HG03159 (cell line): ENCODE measurements at regions not wholly inside any gene's neighbourhood (a gene's known extent, or its start where the extent isn't known, plus 50 kb on each side); places are given as distances from the start of the nearest gene placed in this dataset.

ENCODE experiments used
- ATAC-seq: cut with Tn5 transposase; IDR thresholded peaks from one replicate; pipeline ENCODE4 v1.9.1; 2021; ENCODE audit warnings: mild to moderate bottlenecking, moderate library complexity; ENCODE audit not compliant: unreplicated experiment

- ATAC-seq, result no peak
Observed at GRCh38 chr4:127080141-127080540, 552.6 kb upstream of the INTU start.

- ATAC-seq, result no peak
Observed at GRCh38 chr4:127081041-127081440, 551.7 kb upstream of the INTU start.

GRCh38 chr4:127082986-127083385 is 549.8 kb upstream of the INTU start:
- ATAC-seq, result no peak

GRCh38 chr4:127084666-127085065 is 548.1 kb upstream of the INTU start:
- no peak for ATAC-seq

GRCh38 chr4:127097061-127097460 is 535.7 kb upstream of the INTU start:
- ATAC-seq, result no peak

GRCh38 chr4:127102361-127102760 is 530.4 kb upstream of the INTU start:
- no peak for ATAC-seq

- no peak for ATAC-seq
Observed at GRCh38 chr4:127103681-127104115, 529.1 kb upstream of the INTU start.

GRCh38 chr4:127113844-127114362 is 518.9 kb upstream of the INTU start:
- ATAC-seq, result no peak

GRCh38 chr4:127118681-127119080 is 514.1 kb upstream of the INTU start:
- no peak for ATAC-seq

GRCh38 chr4:127120441-127121090 is 512.2 kb upstream of the INTU start:
- no peak for ATAC-seq

- no peak for ATAC-seq
Observed at GRCh38 chr4:127124919-127125318, 507.8 kb upstream of the INTU start.

- ATAC-seq, result no peak
Observed at GRCh38 chr4:127126718-127127117, 506.0 kb upstream of the INTU start.

- ATAC-seq, result no peak
Observed at GRCh38 chr4:127131527-127131926, 501.2 kb upstream of the INTU start.

- no peak for ATAC-seq
Observed at GRCh38 chr4:127134490-127134889, 498.3 kb upstream of the INTU start.

GRCh38 chr4:127138586-127138985 is 494.2 kb upstream of the INTU start:
- no peak for ATAC-seq

GRCh38 chr4:127139788-127140286 is 492.9 kb upstream of the INTU start:
- no peak for ATAC-seq

- ATAC-seq, result no peak
Observed at GRCh38 chr4:127140306-127140705, 492.5 kb upstream of the INTU start.

GRCh38 chr4:127141856-127142255 is 490.9 kb upstream of the INTU start:
- no peak for ATAC-seq

- ATAC-seq, result no peak
Observed at GRCh38 chr4:127143460-127144195, 489.1 kb upstream of the INTU start.

GRCh38 chr4:127145006-127145540 is 487.7 kb upstream of the INTU start:
- no peak for ATAC-seq

GRCh38 chr4:127148165-127148564 is 484.6 kb upstream of the INTU start:
- no peak for ATAC-seq

GRCh38 chr4:127149086-127149485 is 483.7 kb upstream of the INTU start:
- no peak for ATAC-seq
